Lower leg skin (tissue), 3 donors: ENCODE measurements at regions not wholly inside any gene's neighbourhood (a gene's known extent, or its start where the extent isn't known, plus 50 kb on each side); places are given as distances from the start of the nearest gene placed in this dataset.

Experiments used
- CTCF ChIP-seq, 3 donors: fragments of 450-650 bp; IDR thresholded peaks; one replicate each; pipeline ENCODE4 v1.5.1; 2016; ENCODE audit warnings: antibody characterized with exemption in 3 of 3, mild to moderate bottlenecking in 3 of 3, moderate library complexity in 2 of 3
- POLR2A ChIP-seq, 2 donors: fragments of 450-650 bp; IDR thresholded peaks; one replicate each; pipeline ENCODE4 v1.6.1; 2016 to 2017; ENCODE audit warnings: antibody characterized with exemption in 2 of 2, mild to moderate bottlenecking in 1 of 2, moderate library complexity in 1 of 2

- TF ChIP-seq POLR2A (IDR thresholded peaks at IDR 0.05) = no peak
- no peak for TF ChIP-seq CTCF (IDR thresholded peaks at IDR 0.05)
Observed at GRCh38 chr2:35915261-35915660, 440.3 kb upstream of the CRIM1 start.
